Left ventricle myocardium superior (tissue), 1 donor: ENCODE measurements at regions not wholly inside any gene's neighbourhood (a gene's known extent, or its start where the extent isn't known, plus 50 kb on each side); places are given as distances from the start of the nearest gene placed in this dataset.
"Not testable (repeated sequence)": the region's sequence is repeated elsewhere in the genome, so short reads cannot be mapped to it uniquely, and the experiment has no call there.

Source experiments
- ATAC-seq: fragments of 200-7000 bp; cut with Tn5 transposase; one replicate; pipeline ENCODE4 v1.9.1; 2020; ENCODE audit warnings: mild to moderate bottlenecking, moderate library complexity
- DNase-seq: peaks from one replicate; pipeline ENCODE4 v3.0.0-alpha.2; 2020
- intact Hi-C: fragments of 100-400 bp; cut with micrococcal nuclease; formaldehyde crosslinking; loops from one replicate; pipeline ENCODE4 v1.11.0; 2022
- donor health status: DM: no; HTN: yes; CAD: no; lungs with severe emphysema.

GRCh38 chr22:19598054-19598855, 74.0 kb upstream of the CLDN5 start:
- ATAC-seq, result peak; percentile 21
- intact Hi-C loops, result no loop called here
- DNase-seq, result no peak

GRCh38 chr22:19599004-19599403, 74.8 kb upstream of the CLDN5 start:
- no peak for DNase-seq
- ATAC-seq, result no peak
- intact Hi-C loops, result no loop called here

GRCh38 chr22:19599626-19600243, 75.5 kb upstream of the CLDN5 start:
- DNase-seq (no peak), ATAC-seq (no peak)
- intact Hi-C loops, result no loop called here

- intact Hi-C loops, result not testable (repeated sequence)
These were observed 79.1 kb upstream of the CLDN5 start for GRCh38 chr22:19603346-19603745.

GRCh38 chr22:19603767-19604166, 79.6 kb upstream of the CLDN5 start:
- ATAC-seq, result no peak
- intact Hi-C loops, result no loop called here
- no peak for DNase-seq

More at GRCh38 chr22:19603346-19603745, 79.1 kb upstream of the CLDN5 start:
- not testable (repeated sequence) for ATAC-seq, DNase-seq

- DNase-seq (no peak), ATAC-seq (peak; percentile 49)
- intact Hi-C loops, result no loop called here
These were observed 80.6 kb upstream of the CLDN5 start for GRCh38 chr22:19604711-19605268.

- intact Hi-C loops, result no loop called here
- DNase-seq, result no peak
- no peak for ATAC-seq
These were observed 81.5 kb upstream of the CLDN5 start for GRCh38 chr22:19605508-19606331.

- ATAC-seq (no peak), DNase-seq (no peak)
- intact Hi-C loops, result no loop called here
These were observed 82.4 kb upstream of the CLDN5 start for GRCh38 chr22:19606332-19607191.

- DNase-seq, result no peak
- intact Hi-C loops, result no loop called here
- ATAC-seq, result peak; percentile 50
These were observed 83.2 kb upstream of the CLDN5 start for GRCh38 chr22:19607192-19608002.

GRCh38 chr22:19608003-19608690, 83.9 kb upstream of the CLDN5 start:
- DNase-seq (no peak), ATAC-seq (no peak)
- intact Hi-C loops, result no loop called here

- intact Hi-C loops, ATAC-seq: not testable (repeated sequence)
These were observed 85.5 kb upstream of the CLDN5 start for GRCh38 chr22:19609753-19610152.

GRCh38 chr22:19610518-19611253, 86.5 kb upstream of the CLDN5 start:
- no peak for DNase-seq
- ATAC-seq, result no peak
- intact Hi-C loops, result no loop called here

More at GRCh38 chr22:19609753-19610152, 85.5 kb upstream of the CLDN5 start:
- not testable (repeated sequence) for DNase-seq

GRCh38 chr22:19611590-19611989, 87.4 kb upstream of the CLDN5 start:
- DNase-seq (no peak), ATAC-seq (no peak)
- intact Hi-C loops, result no loop called here

- intact Hi-C loops, result no loop called here
- no peak for DNase-seq
- no peak for ATAC-seq
These were observed 88.8 kb upstream of the CLDN5 start for GRCh38 chr22:19612866-19613572.

- no peak for DNase-seq
- intact Hi-C loops, result no loop called here
- ATAC-seq, result no peak
These were observed 90.3 kb upstream of the CLDN5 start for GRCh38 chr22:19614536-19614863.

GRCh38 chr22:19615001-19615461, 90.8 kb upstream of the CLDN5 start:
- intact Hi-C loops, result no loop called here
- ATAC-seq, result no peak

More at GRCh38 chr22:19615001-19615461, 90.8 kb upstream of the CLDN5 start:
- no peak for DNase-seq
